HAP-1 (cell line): ENCODE measurements at regions not wholly inside any gene's neighbourhood (a gene's known extent, or its start where the extent isn't known, plus 50 kb on each side); places are given as distances from the start of the nearest gene placed in this dataset.

Experiments
- DNase-seq, 2 experiments: peaks; one replicate each; pipeline ENCODE4 v3.0.0-alpha.2; 2016 to 2020; ENCODE audit warnings: low spot score in 2 of 2
- H3K27me3 ChIP-seq: fragments of 250-450 bp; sonication (Bioruptor Pico); 2 replicates; pipeline ENCODE4 v1.5.1; 2020; ENCODE audit warnings: low read depth, mild to moderate bottlenecking, moderate library complexity
- H3K36me3 ChIP-seq: fragments of 250-450 bp; sonication (Bioruptor Pico); replicated peaks from 2 replicates; pipeline ENCODE4 v1.5.1; 2020; ENCODE audit warnings: mild to moderate bottlenecking
- H3K4me1 ChIP-seq: fragments of 250-450 bp; sonication (Bioruptor Pico); 2 replicates; pipeline ENCODE4 v1.5.1; 2020; ENCODE audit warnings: mild to moderate bottlenecking
- H3K4me3 ChIP-seq: fragments of 250-450 bp; sonication (Bioruptor Pico); 2 replicates; pipeline ENCODE4 v1.5.1; 2020; ENCODE audit warnings: mild to moderate bottlenecking, moderate library complexity
- H3K9me3 ChIP-seq: fragments of 250-450 bp; sonication (Bioruptor Pico); 2 replicates; pipeline ENCODE4 v1.5.1; 2020; ENCODE audit warnings: mild to moderate bottlenecking, moderate library complexity
- in situ Hi-C: fragments of 300-500 bp; cut with MboI; formaldehyde crosslinking; loops from 3 replicates; pipeline ENCODE4 v1.14.3; 2020; ENCODE audit warnings: low sequenced_read_pairs, inconsistent platforms, mixed read lengths

- DNase-seq, result no peak
- Histone ChIP-seq H3K36me3 (no peaks in the 10 kb centered on the region), H3K4me1 (no peaks in the 10 kb centered on the region), H3K27me3 (peaks cover 23% of the 10 kb centered on the region), H3K9me3 (no peaks in the 10 kb centered on the region), H3K4me3 (no peak overlapping the region)
- in situ Hi-C loops, result loop anchor here (25.0 kb wide), 1 partner anchor 381 kb away; no protein-coding TSS in a partner anchor
These were observed 98.8 kb downstream of the GGTLC2 start for GRCh38 chr22:22743128-22743760.

- Histone ChIP-seq H3K9me3 (no peaks in the 10 kb centered on the region), H3K27me3 (peaks cover 23% of the 10 kb centered on the region), H3K36me3 (no peaks in the 10 kb centered on the region), H3K4me3 (no peak overlapping the region), H3K4me1 (no peaks in the 10 kb centered on the region)
- no peak for DNase-seq
- in situ Hi-C loops, result loop anchor here (25.0 kb wide), 1 partner anchor 382 kb away; no protein-coding TSS in a partner anchor
These were observed 100.2 kb downstream of the GGTLC2 start for GRCh38 chr22:22744412-22745224.

GRCh38 chr22:22745225-22746060, 101.0 kb downstream of the GGTLC2 start:
- Histone ChIP-seq H3K4me1 (no peaks in the 10 kb centered on the region), H3K4me3 (no peak overlapping the region), H3K36me3 (no peaks in the 10 kb centered on the region), H3K27me3 (peaks cover 21% of the 10 kb centered on the region), H3K9me3 (no peaks in the 10 kb centered on the region)
- DNase-seq, result peak in 1 of 2 experiments; percentile 52
- in situ Hi-C loops, result loop anchor here (25.0 kb wide), 1 partner anchor 383 kb away; no protein-coding TSS in a partner anchor

GRCh38 chr22:22746061-22746962, 101.9 kb downstream of the GGTLC2 start:
- in situ Hi-C loops, result loop anchor here (25.0 kb wide), 1 partner anchor 384 kb away; no protein-coding TSS in a partner anchor
- H3K9me3 ChIP-seq, result no peaks in the 10 kb centered on the region
- H3K36me3 ChIP-seq, result no peaks in the 10 kb centered on the region
- DNase-seq, result no peak
- H3K4me1 ChIP-seq, result no peaks in the 10 kb centered on the region
- peaks cover 12% of the 10 kb centered on the region for H3K27me3 ChIP-seq
- H3K4me3 ChIP-seq, result no peak overlapping the region

GRCh38 chr22:22746963-22747933, 102.8 kb downstream of the GGTLC2 start:
- no peaks in the 10 kb centered on the region for H3K9me3 ChIP-seq
- H3K36me3 ChIP-seq, result no peaks in the 10 kb centered on the region
- H3K27me3 ChIP-seq, result peaks cover 8% of the 10 kb centered on the region; the same call in 1 of the 2 replicates
- in situ Hi-C loops, result loop anchor here (25.0 kb wide), 1 partner anchor 385 kb away; no protein-coding TSS in a partner anchor
- no peak for DNase-seq
- H3K4me1 ChIP-seq, result no peaks in the 10 kb centered on the region
- no peak overlapping the region for H3K4me3 ChIP-seq

- no peaks in the 10 kb centered on the region for H3K4me1 ChIP-seq
- no peak overlapping the region for H3K4me3 ChIP-seq
- H3K36me3 ChIP-seq, result no peaks in the 10 kb centered on the region
- DNase-seq, result peak; percentile 15 to 61
- peaks cover 4% of the 10 kb centered on the region; the same call in 1 of the 2 replicates for H3K27me3 ChIP-seq
- in situ Hi-C loops, result loop anchor here (25.0 kb wide), 1 partner anchor 386 kb away; no protein-coding TSS in a partner anchor
- H3K9me3 ChIP-seq, result no peaks in the 10 kb centered on the region
These were observed 103.9 kb downstream of the GGTLC2 start for GRCh38 chr22:22748297-22748743.

- in situ Hi-C loops, result loop anchor here (25.0 kb wide), 1 partner anchor 386 kb away; no protein-coding TSS in a partner anchor
- Histone ChIP-seq H3K9me3 (no peaks in the 10 kb centered on the region), H3K4me1 (no peaks in the 10 kb centered on the region), H3K36me3 (no peaks in the 10 kb centered on the region), H3K4me3 (no peak overlapping the region), H3K27me3 (peaks cover 4% of the 10 kb centered on the region; the same call in 1 of the 2 replicates)
- DNase-seq, result no peak
These were observed 104.3 kb downstream of the GGTLC2 start for GRCh38 chr22:22748756-22749155.

- peaks cover 4% of the 10 kb centered on the region; the same call in 1 of the 2 replicates for H3K27me3 ChIP-seq
- no peaks in the 10 kb centered on the region for H3K9me3 ChIP-seq
- no peak overlapping the region for H3K4me3 ChIP-seq
- in situ Hi-C loops, result loop anchor here (25.0 kb wide), 1 partner anchor 387 kb away; no protein-coding TSS in a partner anchor
- DNase-seq, result no peak
- no peaks in the 10 kb centered on the region for H3K36me3 ChIP-seq
- H3K4me1 ChIP-seq, result no peaks in the 10 kb centered on the region
These were observed 104.8 kb downstream of the GGTLC2 start for GRCh38 chr22:22749167-22749758.

GRCh38 chr22:22750335-22751042, 106.1 kb downstream of the GGTLC2 start:
- no peak overlapping the region for H3K4me3 ChIP-seq
- no peaks in the 10 kb centered on the region for H3K4me1 ChIP-seq
- no peaks in the 10 kb centered on the region for H3K9me3 ChIP-seq
- in situ Hi-C loops, result no loop called here
- H3K27me3 ChIP-seq, result no peaks in the 10 kb centered on the region
- no peak for DNase-seq
- no peaks in the 10 kb centered on the region for H3K36me3 ChIP-seq

- in situ Hi-C loops, result no loop called here
- DNase-seq, result no peak
- H3K27me3 ChIP-seq, result no peaks in the 10 kb centered on the region
- H3K9me3 ChIP-seq, result no peaks in the 10 kb centered on the region
- H3K4me3 ChIP-seq, result no peak overlapping the region
- no peaks in the 10 kb centered on the region for H3K36me3 ChIP-seq
- no peaks in the 10 kb centered on the region for H3K4me1 ChIP-seq
These were observed 106.7 kb downstream of the GGTLC2 start for GRCh38 chr22:22751043-22751603.

- H3K9me3 ChIP-seq, result no peaks in the 10 kb centered on the region
- in situ Hi-C loops, result no loop called here
- no peak overlapping the region for H3K4me3 ChIP-seq
- no peaks in the 10 kb centered on the region for H3K36me3 ChIP-seq
- H3K27me3 ChIP-seq, result no peaks in the 10 kb centered on the region; the same call in 1 of the 2 replicates
- H3K4me1 ChIP-seq, result no peaks in the 10 kb centered on the region
- DNase-seq, result no peak
These were observed 107.8 kb downstream of the GGTLC2 start for GRCh38 chr22:22752199-22752555.
